CD4-positive, alpha-beta T cell treated with Interleukin-4 for 4 hours (primary cell): ENCODE measurements at regions not wholly inside any gene's neighbourhood (a gene's known extent, or its start where the extent isn't known, plus 50 kb on each side); places are given as distances from the start of the nearest gene placed in this dataset.
"Not testable (repeated sequence)": the region's sequence is repeated elsewhere in the genome, so short reads cannot be mapped to it uniquely, and the experiment has no call there.

Experiments used
- DNase-seq: peaks from one replicate; pipeline ENCODE4 v3.0.0-alpha.2; 2020

DNA sequence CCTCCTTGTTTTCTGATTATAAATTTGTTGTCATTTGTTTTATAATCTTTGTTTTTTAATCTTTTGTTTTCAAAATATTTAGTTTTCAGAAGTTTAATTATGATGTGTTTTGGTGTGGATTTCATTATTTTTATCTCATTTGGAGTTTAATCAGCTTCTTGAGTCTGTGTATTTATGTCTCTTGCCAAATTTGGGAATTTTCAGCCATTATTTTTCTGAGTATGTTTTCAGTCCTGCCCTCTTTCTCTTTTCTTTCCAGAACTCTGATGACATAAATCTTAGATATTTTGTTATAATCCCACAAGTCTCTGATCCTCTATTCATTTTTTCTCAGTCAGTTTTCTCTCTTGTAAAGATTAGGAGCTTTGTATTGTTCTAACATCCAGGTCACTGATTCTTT, 89.8 kb downstream of the RHOU start:
- no peak for DNase-seq

DNA sequence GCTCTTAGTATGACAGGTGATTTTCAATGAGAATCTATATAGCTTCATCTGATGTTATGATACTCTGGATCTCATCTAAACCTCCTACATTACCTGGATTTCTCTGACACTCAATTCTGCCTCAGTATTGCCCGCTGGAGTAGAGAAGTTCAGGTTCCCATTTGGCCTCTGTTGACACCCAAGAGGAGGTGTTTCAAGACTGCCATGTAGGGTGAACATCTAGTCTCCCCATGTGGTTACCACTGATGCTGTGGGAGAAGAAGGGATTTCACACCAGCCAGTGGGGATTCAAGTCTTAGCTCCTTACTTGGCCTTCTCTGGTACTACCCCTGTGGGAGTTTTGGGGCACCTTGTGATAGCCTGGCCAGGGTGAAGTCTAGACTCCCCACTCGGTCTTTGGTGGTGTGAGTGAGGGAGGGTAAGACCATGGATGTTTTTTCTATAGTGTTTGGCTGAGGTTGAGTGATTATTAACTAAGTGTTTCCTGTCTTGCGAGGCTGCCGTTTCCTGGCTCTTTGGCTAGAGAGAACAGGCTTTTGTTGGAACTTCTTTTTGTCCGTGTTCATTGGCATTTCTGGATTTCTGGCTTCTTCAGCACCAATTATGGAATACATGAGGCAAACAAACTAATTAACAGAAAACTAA, 90.7 kb downstream of the RHOU start:
- no peak for DNase-seq

DNA sequence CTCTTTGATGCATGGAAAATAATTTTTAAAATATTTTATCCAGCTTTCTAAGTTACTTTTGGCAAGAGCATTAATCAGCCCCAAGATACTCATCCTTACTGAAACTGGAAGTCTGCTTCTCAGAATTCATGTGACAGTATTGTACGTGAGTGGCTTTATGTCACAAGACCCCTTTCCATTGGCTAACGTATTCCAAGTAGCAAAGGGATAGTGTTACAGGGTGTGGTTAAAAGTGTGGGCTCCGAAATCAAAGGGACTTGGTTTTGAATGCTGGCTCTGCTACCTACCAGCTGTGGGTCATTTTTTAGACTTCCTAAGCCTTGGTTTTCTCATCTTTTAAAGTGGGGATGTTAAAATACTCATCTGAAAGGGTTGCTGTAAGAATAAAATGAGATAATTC, 91.7 kb downstream of the RHOU start:
- no peak for DNase-seq

DNA sequence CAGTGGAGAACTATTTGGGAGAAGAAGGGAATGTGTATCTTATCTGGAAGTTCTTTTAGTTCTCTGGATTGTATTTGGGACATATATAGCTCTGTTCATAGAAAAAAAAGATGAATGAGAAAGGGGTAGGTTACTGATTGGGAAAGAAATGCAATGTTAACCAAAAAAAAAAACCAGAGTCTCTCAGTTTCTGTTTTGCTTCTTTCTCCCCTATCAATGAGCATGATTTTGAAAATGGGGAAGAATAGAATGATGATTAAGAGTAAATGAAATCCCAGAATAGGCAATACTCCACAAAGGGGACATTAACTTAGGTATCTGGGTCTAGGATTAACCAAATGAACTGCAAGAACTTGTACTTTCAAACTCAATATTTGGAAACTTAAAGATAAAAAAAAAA, 92.9 kb downstream of the RHOU start:
- no peak for DNase-seq

DNA sequence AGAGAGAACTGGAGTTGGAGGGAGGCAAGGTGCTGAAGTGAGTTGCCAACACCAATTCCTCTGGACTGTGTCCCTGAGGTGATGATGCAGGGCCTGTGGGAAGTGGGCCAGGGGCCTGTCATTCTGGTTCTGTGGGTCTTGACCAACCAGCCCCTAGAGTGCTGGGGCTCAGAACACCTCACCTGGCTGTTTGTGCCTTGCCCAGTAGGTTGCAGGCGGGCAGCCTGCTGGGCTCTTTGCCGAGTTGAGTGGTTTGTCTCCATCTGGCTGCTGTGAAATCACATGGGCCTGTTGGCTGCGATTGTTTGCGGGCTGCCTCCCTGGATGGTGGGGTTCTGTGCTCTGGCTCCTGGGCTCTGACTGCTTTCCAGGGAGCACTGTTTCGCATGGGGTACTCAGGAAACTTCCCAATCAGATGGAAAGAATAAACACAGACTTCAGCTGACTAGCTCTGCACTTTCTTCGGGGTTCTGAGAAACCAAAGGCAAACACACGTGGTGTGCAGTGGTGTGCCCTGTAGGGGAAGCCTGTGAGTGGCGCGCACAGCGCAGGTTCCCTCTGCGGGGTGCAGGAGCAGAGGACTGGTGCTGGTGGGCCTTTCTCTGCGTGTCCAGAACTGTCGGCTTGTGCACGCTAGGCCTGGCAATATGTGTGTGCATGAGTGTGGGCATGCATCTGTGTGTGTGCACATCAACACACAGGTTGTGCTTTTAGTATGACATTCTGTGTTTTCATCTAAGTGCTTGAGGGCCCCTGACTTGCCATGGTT, 95.1 kb downstream of the RHOU start:
- DNase-seq = no peak

DNA sequence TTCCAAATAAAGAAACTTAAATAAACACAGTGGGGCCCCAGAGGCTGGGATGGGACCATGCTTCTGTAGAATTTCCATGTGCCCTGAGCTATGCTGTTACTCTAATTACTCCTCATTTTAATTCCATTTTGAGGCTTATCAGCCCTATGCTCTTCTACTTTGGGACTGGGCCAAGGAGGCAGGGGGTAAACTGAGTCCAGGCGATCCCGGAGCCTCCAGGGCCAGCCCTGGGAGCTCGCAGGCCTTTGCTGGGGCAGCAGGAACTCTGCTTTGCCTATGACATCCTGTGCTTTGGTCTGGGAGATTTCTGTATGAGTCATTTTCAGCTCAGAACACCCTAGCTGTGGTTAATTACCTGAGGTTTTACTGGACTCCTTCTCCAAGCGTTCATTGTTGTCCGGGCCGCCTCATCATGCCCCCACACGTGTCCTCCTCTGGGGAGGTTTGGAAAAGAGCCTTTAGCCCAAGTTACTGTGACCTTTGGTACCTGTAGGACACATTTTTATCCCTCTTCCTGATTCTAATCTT, 95.7 kb downstream of the RHOU start:
- peak; percentile 17 for DNase-seq

DNA sequence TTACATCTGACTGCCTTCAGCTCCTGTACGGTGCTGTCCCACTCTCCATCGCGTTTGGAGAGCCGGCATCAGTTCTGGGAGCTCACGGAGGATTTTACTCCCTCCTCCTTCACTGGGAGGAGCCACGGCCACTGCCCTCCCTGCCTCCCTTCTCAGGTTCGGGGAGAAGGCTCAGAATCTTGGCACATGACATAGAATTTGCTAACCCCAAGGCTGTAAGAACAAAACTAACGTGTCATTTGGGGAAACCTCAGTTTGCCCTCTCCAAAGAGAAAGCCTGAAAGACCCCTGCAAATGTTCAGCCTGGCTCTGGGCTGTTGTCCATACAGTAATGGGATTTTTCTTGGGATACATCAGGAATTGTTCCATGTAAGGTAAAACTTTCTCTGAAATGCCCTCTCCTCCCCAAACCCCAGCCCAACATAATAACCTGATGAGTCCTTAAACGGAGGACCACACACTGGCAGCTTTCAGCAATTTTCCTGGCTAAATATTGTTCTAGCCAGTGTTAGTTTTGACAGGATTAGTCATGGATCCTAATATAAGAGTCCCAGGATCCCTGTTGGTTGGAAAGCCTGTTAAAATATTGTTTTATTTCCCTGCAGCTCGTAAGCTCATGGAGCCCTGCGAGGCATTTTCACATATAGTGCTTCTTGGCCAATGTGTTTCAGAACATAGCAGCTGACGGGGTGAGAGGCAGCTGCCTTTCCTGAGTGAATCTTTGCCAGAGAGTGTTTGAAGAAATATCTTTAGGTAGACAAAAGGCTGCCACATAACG, 98.8 kb downstream of the RHOU start:
- no peak for DNase-seq

DNA sequence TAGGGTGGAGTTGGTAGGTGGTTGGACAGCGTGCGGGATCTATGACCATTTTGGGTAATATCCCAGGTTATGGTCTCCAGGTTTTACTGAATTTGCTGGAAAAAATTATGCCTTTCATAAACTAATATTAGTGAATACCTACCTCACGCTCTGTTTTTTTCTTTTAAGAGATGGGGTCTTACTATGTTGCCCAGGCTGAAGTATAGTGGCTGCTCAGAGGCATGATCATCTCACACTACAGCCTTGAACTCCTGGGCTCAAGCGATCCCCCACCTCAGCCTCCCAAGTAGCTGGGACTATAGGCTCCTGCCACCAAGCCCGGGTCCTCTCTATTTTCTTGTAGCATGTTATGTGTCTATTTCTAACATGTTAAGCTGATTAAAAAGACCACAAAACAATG, 100.2 kb downstream of the RHOU start:
- no peak for DNase-seq

DNA sequence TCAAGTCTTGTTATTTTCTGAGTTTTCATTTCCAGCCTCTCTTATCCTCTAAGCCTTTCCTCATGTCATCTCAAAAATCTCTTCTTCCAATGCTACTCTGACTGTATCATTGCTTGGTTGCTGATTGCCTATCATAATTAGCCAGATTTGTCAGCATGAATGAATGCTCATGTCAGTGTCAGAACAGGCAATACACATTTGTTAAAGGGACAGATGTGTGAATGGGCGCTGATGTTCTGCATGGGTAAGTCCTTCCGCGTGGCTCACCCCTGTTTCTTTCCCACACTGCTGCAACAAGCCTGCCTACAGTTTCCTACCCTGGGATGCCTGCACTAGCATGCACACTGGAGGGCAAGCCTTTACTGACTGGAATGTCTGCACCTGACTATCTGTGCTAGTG, 100.6 kb downstream of the RHOU start:
- no peak for DNase-seq

DNA sequence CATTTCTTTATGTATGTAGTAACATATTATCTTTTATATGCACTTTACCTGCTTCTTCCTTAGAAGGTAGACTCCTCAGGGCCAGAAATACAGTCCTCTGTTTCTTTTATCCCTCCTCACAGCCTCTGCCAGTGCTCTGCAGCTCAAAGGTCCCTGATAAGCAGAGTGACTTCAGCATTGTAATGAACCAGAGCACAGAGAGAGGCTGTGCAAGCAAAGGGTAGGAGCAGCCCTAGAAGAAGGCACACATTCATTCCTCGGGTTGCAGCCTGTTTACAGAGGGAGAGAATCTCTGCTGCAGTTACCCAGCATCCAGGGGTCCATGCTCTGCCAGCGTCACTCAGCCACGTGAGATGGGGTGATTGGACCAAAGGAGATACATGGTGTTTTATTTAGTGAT, 101.1 kb downstream of the RHOU start:
- no peak for DNase-seq

DNA sequence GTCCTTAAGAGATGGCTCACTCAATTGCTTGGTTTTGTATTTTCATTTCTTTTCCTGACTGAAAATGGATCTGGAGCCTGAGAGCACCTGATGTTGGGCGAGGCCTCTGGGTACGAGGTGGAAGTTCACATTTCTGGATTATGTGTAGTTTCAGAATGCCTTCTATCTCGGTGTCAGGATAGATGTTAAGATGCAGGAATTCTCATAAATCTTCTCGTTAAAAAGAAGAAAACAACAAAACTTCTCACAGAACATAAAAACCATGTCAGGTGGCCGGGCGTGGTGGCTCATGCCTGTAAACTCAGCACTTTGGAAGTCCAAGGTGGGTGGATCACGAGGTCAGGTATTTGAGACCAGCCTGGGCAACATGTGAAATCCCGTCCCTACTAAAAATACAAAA, 101.8 kb downstream of the RHOU start:
- no peak for DNase-seq

DNA sequence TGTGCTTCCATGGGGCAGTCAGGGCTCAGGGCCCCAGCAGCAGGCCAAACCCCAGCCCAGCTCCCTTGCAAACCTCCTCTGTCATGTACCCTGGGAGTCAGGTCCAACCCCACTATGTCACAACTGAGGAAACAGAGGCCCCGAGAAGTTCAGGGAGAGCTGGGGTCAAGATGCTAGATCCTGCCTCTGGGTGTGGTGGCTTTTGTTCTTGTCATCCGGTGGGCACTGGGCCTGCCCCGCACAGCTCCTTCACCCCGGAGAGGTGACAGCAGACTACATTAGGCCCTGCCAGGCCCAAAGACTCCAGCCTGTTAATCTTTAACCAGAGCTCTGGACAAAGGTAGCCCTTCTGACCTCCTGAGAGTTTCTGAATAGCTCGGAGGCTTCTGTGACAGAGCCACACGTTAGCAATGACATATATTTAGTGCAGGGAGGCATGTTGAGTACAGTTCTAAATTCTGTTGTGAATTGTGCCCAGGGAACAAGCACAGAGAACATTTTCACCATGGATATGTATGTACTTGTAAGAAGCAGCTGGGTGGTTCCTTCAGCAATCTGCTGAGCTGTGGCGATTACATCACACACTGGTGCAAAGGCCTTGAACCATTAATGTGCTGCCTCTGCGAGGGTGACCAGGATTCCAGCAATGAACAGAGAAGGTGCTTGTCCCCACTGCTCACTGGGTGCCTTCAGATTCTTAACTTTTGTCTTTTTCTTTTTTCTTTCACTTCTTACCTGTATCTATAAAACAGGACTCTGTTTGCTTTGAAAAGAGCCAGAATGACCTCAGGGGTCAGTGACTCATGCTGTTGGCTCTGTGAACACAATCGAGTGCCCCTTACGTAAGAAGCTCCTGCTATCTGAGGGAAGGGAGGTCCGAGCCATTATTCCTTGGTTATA, 102.8 kb downstream of the RHOU start:
- DNase-seq = no peak

DNA sequence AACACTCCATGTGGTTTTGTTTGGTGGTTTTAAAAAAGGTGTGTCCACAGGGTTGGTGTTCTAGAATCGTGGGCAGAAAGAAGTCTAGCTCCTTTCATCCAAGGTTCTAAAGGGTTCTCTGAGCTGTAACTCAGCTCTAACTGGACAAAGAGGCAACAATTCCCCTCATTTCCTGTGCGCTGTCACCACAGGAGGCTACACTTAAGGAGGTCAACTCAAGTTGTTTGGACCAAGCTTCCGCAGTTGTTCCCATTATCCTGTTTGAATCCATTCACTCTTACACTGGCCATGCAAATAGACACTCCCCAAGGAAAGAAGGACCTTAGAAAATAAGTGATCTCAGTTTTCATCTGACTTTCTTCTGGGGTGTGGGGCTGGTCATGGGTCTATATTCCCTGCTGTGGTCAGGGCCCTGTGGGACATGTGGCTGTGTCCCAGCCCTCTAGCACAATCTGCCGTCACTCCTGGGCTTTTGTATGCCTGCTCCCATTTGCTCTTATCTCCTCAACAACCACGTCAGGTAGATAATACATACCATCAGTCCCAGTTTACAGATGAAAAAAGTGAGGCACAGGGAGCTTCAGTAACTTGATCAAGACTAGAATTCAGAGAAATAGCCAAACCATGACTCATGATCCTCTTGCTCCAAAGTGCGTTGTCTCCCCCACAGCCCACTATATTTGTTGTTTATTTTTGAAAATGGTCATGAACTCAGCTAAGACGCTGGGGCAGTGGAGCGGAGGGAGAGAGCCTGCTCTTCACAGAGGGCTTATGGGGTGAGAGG, 103.6 kb downstream of the RHOU start:
- no peak for DNase-seq

DNA sequence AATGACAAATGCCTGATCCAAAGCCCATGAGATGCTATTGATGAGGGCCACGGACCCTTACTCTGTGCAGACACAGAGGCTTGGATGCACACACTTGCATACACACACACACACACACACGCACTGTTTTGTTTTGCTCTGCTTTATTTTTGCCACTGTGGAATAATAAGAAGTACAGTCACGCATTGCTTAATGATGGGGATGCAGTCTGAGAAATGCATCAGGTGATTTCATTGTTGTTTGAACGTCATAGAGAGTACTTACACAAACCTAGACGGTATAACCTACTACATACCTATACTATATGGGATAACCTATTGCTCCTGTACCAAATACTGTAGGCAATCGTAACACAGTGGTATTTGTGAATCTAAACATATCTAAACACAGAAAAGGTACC, 104.4 kb downstream of the RHOU start:
- no peak for DNase-seq

DNA sequence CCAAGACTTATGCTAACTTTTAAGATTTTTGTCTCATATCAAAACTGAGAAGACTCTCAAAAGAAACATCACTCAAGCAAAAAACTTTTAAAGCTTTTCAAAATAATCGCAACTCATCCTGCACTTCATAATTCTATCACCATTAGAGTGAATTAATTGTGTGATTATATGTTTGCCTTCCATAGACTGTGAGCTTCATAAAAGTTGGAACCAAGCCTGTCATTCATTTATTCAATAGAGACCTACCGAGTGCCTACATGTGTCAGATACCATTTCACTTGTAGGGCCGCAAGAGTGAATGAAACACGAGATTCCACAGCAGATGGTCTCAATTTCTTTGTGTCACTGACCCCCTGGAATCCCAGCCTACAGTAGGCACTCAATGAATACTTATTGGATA, 106.4 kb downstream of the RHOU start:
- DNase-seq = no peak

DNA sequence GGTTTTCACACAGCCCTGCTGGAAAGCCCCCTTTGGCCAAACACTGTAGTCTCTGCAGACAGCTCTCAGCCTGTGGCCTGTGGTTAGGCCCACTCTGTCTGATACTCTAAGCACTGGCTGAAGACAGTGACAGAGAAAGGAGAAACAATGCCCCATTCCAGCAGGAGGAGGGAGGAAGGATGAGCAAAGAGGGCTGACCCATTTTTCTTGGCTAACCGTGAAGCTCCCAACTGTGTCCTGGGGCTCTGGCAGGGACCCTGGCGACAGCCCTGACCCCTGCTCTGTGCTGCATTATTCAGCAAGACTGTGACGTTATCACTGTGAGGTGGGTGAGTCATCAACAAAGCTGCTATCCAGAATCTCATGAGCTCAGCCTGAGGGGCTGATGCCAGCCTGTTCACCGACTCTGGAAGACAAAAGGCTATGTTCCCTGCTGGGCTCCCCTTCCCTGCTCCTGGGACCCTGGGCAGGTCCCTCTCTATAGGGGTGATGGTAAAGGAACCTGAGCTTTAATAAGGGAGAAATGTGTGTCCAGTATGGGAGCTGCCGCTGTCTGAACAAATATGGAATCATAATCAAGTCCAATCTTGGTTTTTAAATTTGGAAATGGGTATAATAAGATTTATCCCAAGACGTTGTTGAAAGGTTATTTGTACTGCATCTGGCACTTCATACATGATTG, 107.0 kb downstream of the RHOU start:
- no peak for DNase-seq

DNA sequence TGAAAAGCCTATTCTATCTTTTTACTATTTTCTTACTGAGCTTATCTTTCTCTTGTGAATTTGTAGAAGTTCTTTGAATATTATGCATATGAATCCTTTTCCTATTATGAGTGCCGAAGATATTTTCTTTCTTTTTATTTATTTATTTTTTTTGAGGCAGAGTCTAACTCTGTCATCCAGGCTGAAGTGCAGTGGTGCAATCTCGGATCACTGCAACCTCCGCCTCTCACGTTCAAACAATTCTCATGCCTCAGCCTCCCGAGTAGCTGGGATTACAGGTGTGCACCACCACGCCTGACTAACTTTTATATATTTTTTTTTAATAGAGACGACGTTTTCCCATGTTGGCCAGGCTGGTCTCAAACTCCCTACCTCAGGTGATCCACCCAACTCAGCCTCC, 109.8 kb downstream of the RHOU start:
- DNase-seq = no peak

DNA sequence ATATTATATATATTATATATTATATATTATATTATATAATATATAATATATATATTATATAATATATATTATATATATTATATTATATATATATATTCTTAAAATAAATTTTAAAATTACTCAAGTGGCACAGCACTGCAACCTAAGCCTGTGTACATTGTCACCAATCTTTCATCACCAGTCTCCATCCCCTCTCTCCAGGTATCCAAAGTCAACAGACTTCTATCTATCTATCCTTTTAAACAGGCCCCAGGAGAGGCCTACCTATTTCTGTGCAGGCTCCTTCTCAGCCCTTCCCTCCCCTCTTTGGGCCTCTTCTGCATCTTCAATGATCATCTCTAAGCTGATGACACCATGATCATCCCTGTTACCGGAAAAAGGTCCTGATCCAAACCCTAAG, 111.7 kb downstream of the RHOU start:
- no peak for DNase-seq

DNA sequence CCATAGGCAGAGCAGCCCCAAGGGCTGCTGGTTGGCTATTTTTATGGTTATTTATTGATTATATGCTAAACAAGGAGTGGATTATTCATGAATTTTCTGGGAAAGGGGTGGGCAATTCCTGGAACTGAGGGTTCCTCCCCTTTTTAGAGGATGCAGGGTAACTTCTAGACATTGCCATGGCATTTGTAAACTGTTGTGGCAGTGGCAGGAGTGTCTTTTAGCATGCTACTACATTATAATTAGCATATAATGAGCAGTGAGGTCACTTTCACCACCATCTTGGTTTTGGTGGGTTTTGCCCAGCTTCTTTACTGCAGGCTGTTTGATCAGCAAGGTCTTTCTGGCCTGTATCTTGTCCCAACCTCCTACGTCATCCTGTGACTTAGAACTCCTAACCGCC, 112.2 kb downstream of the RHOU start:
- DNase-seq = not testable (repeated sequence)

DNA sequence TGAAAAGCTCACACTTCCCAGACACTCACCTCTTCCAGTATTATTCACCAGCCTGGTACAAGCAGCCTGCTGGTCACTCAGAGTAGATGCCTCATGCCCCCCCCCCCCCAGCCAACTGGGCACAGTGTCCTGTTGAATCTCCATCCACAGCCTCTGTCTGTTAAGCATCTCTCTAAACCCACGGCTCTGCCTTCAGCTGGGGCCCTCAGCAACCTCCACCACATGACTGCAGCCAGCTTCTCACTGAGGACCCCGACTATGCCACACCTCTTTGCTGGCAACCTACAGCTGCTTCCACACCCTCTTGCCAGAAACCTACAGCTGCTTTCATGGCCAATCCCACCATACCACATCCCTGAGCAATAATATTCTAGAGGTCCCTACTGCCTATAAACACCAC, 113.1 kb downstream of the RHOU start:
- DNase-seq = no peak

DNA sequence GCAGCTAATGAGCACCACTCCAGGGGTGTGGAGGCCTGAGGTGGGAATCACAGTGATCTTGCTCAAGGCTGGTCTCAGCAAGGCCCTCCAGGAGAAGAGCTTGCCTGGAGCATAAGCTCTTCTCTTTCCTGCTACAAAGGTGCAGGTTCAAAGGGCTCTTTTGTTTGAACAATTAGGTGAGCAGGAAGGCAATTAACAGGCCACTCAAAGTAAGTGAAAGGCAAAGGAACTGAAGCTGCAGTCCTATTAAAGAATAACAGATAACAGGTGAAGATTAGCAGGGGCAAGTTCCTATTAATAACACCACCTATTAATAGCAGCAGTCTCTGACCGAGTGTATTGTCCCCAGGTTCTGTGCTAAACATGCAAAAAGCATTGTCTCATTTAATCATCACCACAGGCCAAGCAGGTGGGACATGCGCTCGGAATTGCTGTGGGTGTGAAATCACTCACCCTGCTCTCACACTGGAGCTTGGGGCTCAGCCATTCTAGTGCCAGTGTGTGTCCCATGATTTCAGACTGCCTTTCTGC, 113.8 kb downstream of the RHOU start:
- no peak for DNase-seq
